8988T (cell line): ENCODE measurements at regions not wholly inside any gene's neighbourhood (a gene's known extent, or its start where the extent isn't known, plus 50 kb on each side); places are given as distances from the start of the nearest gene placed in this dataset.
"Not testable (repeated sequence)": the region's sequence is repeated elsewhere in the genome, so short reads cannot be mapped to it uniquely, and the experiment has no call there.

Experiments
- DNase-seq: peaks from one replicate; pipeline ENCODE4 v3.0.0; 2011

GRCh38 chr2:87633287-87633963 is 114.5 kb upstream of the PLGLB2 start:
- DNase-seq, result not testable (repeated sequence)

DNA sequence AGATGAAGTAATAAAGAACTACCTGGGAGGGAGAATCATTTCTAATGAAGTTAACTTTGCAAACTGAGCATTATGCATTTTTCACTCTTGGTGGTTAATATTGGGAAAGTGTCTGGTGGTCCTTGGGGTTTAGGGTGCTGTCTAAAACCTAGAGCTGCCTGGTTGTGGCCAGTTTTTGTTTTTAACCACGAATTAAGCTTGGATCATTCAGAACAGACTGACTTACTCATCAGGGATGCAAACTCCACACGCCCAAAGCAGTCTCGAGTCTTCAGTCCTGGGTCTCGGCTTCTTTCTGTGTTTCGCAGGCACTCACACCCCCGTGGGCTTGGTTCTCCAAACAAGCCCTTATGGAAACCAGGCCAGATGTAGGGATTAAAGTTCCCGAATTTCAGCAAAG is 113.8 kb upstream of the PLGLB2 start:
- DNase-seq, result not testable (repeated sequence)

GRCh38 chr2:87634971-87635650 is 112.8 kb upstream of the PLGLB2 start:
- not testable (repeated sequence) for DNase-seq

DNA sequence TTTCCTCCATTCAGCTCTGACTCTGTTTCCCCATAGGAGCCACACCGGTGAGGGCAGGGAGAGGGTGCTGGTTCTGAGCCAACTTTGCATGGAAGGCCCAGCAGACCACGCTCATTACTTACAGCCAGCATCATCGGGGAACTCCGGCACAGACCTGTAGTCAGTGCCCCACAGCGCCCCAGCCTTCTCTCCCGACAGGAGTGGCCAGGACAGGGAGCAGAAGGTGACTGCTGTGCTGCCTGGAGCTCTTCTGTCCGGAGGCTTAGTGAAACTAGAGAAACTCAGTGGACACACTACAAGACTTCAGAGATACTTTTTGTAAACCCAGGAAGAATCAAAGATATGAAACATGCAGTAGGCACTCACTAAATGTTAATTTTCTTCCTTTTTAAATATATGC is 111.6 kb upstream of the PLGLB2 start:
- not testable (repeated sequence) for DNase-seq

DNA sequence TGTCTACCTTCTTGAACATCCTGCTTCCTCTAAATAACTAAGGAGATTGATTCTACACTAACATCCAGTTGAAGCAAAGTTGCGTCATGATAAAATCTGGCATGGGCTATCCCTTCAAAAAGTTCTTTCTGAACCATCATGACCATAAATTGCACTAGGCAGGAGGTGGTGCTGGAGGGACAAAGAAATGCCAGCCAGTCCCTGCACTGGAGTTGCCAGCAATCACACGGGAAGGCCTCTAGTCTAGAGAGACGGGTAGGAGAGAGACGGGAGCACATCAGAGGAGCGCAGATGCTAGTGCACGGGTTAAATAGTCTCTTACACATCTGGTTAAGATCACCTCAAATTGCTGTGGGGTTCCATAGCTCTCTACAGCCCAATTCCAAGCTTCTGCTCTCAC is 111.2 kb upstream of the PLGLB2 start:
- DNase-seq, result not testable (repeated sequence)

DNA sequence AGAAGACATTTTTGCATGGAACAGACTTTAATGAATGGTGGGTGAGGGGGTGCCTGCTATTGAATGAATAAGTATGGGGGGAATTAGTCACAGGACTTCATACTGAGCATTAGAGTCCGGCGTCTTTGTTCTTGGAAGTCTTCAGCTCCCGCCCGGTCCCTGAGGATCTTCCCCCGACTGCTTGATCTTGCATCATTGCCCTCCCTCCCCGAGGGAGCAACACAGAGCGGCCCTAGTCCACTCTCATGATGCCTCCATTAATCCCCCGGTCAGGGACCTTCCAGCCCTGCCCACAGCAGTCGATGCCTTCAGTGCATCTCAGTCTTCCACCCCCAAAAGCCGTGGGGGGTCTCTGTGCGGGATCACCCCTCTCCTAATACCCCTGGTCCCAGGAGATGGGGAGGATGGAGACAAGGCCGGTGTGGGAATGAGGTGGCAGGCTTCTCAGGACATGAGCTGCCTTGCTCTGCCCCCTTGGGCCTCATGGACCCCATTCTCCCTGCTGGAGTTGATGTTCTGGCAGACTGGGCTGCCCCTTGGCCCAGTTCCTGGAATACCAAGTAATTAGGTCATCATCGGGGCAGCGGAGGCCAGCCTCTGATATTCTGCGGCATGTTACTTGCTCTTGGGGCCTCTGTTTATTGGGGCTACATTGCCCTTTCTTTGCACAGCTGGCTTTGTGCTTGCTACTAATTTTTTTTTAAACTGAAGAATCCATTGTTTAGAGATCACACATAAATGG is 110.5 kb upstream of the PLGLB2 start:
- not testable (repeated sequence) for DNase-seq

DNA sequence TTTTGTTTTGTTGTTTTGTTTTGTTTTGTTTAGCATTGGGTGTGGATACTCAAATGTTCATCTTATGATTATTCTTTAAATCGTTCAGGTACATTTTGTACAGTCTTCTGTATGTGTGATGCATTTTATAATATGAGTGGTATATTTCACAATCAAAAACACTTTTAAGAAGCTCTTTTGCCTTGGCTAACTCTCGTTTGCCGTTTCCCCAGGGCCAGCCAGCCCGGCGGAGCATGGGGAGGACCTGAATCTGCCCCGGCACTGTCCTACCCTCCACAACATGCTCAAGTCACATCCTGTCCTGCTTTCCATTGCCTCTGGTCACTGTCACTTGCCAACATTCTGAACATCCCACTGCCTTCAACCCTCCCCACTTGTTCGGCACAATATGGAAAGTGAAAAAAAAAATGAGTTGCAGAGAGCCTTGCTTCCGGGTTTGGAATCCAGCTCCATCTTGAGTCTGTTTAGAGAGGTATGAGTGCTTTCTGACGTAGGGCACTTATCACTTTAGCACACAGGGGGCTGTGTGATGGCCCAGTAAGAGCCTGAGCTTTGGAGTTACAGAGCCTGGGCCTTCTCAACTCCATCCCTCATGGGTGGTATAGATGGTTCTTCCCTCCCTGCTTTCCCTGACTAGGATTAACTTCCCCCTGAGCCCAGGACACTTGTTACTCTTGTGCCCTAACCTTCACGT is 109.6 kb upstream of the PLGLB2 start:
- not testable (repeated sequence) for DNase-seq

DNA sequence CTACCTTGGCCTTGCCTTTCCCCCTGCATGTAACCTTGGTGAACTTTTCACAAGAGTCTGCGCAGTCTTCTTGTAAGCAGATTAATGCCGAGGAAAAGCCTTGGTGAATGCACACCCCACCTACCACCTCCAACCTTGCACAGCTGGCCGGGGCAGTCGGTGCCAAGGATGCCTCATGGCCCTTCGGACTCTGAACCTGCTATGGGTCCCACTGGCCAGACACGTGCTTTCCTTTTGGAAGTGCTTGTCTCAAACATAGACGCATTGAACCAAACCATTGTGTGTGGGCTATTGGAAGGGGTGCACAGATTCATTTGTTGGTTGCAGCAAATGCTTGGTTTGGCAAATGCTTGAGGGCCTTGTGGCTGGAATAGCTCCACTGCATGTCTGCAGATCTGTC is 109.0 kb upstream of the PLGLB2 start:
- not testable (repeated sequence) for DNase-seq

DNA sequence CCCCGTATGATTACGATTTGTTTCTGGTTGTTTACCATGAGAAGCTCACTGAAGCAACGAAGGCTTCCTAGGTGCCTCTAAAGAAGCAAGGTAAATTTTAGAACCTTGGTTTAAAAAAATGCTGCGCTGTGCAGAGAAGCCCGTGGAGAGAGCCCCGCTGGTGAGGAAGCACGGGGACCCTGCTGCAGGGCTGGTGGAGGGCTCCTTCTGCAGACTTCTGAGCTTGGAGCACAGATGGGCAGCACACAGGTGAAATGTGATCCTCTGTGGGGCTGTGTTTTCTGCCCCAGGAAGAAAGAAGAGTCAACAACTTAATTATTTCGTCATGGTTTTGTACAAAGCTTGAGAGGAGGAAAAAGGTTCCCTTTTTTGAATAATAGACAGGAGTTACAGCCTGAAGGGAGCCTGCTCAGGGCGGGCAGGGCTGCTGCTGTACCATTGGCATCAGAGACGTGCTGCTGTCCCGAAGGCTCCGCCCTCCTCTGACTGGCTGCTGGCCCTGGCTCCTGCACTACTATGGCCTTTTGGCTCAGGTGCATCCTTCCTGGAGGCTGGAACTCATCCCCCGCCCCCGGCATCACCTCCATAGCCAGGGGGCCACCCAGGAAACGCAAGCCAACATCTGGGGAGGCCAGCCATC is 108.0 kb upstream of the PLGLB2 start:
- DNase-seq, result not testable (repeated sequence)

DNA sequence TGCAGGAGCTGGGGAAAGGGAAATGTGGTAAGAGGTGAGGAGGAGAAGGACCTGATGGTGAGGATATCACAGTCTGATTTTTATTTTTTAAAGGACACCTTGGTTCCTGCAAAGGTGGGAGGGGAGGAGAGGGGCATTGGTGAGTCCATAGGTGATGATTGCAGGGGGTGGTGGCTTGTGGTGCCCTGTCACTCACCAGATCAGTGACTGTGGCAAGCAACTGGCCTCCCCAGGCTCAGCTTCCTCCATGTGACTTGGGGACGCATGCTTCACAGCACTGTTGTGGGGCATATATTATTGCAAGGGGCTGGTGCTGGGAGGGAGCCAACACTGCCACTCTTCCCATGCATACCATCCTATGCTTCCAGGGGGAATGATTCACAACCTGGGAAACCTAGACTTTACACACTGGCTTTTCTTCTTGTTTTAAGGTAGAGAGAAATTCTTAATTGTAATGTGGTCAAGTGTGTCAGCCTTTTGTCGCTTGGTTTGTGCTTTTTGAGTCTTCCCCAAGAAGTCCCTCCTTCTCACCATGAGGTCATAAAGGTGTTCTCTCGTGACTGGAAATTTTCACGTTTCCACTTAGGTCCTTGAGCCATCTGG is 106.8 kb upstream of the PLGLB2 start:
- DNase-seq, result not testable (repeated sequence)

- DNase-seq, result not testable (repeated sequence)
Measured at GRCh38 chr2:87643165-87643564, 104.7 kb upstream of the PLGLB2 start.

DNA sequence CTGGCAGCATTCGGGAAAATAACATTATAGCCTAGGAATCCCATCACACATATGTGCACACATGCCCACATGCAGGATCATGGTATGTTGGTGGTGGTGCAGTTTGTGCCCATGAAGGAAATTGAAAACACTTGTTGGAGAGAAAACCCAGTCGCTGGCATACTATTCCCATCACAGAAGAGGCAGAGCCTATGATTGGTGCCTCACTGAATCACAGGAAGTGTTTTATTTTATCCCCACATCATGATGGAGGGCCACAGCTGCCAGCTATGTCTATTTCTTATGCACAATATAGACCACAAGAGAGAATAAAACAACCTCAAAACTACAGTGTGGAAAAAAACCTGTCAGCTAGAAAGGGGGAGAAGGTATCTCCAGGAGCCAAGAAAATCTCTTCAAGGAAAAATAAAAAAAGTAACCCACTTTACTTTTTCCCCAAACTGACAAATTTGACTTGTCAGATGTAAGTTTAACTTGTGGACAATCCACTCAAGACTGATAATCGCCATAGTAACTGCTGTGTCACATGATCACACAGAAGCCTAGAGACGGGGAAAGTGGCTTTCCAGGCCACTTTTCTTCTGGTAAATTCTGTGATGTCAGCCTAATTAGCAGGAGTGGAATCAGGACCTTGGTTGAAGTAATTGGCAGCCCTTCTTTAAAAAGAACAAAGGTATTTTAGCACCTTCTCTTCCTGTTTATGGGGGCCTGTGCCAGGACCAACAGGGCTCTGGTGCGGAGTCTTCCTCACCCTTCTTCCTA is 100.0 kb upstream of the PLGLB2 start:
- not testable (repeated sequence) for DNase-seq

DNA sequence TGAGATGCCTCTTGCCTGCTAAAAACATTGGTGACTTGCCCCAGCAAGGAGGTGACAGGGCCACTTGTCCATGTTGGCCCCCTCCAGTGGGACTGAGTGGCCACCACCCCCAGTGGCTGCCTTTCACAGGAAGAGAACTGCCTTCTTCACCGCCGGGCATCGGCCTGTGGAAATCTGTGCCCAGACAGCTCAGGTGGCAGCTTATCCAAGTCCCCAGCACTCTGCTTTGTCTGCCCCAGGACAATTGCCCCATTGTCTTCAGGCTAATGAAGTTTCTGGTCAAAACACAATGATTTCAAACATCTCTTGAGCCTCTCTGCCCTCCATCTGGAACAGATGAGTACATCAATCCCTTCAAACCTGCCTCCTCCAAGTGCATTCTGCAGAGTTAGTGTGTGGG is 99.1 kb upstream of the PLGLB2 start:
- DNase-seq, result not testable (repeated sequence)

DNA sequence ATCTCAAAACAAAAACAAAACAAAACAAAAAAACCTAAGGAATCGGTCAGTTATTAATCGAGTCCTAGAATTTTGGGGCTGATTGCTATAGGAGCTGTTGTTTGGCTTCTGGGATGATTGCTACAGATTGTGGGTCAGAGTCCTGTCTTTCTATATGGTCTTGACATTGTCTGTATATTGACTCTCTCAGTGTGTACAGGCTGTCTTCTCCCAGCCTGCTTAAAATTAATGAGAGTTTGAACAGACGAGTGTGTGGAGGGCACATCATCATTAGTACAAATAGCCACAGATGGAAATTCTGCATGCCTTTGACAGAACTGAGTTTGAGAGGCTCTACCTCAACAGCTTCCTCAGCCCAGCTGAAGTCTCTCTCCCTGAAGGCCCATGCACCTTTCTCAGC is 98.0 kb upstream of the PLGLB2 start:
- not testable (repeated sequence) for DNase-seq

GRCh38 chr2:87650837-87651236 is 97.0 kb upstream of the PLGLB2 start:
- not testable (repeated sequence) for DNase-seq

- DNase-seq, result not testable (repeated sequence)
Measured at GRCh38 chr2:87651589-87651988, 96.3 kb upstream of the PLGLB2 start.

GRCh38 chr2:87653373-87653772 is 94.5 kb upstream of the PLGLB2 start:
- DNase-seq, result not testable (repeated sequence)

DNA sequence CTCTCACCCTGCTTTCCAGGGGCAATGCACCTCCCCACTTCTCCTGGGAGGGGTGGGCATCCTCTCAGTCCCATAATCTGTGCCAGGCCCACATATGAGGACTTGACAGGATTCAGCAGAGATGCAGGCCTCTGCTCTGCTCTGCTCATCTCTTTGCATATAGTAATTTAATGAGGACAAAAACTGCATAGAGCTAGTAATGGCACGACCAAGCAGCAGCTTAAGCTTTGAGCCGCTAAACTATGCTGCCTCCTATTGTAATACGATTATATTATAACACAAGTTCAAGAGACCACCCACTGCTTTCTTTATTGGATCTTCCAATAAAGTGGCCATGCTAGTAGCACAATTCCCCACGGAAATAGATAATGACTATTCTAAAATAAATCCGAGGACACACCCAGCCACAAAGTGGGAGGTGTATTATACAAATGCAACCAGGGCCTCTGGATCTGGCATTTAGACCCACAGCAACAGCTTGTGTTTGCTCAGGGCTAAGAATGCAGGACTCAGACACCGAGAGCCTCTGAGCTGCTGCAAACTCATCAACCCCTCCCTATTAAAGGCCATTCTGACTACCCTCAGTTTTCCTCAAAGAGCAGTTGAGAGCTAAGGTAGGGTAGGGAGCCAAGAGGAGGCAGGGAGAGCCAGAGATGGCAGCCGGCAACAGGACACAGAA is 93.6 kb upstream of the PLGLB2 start:
- DNase-seq, result not testable (repeated sequence)

DNA sequence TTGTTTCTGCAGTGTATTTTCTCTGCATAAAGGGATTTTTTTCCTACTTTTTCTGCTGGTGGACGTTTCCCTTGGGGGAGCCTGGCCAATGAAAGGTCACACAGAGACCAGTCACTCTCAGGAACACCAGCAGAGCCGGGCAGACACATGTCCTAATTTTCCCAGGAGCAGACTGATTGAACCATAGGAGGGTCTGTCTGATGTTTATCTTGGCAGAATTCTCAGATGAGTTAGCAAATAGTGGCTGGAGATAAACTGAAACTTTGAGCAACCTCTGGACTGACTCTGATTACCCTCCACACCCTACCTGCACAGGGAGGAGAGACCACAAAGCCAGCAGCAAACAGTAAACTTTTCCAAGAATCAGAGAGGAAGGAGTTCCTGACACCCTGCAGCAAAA is 90.0 kb upstream of the PLGLB2 start:
- DNase-seq, result not testable (repeated sequence)

DNA sequence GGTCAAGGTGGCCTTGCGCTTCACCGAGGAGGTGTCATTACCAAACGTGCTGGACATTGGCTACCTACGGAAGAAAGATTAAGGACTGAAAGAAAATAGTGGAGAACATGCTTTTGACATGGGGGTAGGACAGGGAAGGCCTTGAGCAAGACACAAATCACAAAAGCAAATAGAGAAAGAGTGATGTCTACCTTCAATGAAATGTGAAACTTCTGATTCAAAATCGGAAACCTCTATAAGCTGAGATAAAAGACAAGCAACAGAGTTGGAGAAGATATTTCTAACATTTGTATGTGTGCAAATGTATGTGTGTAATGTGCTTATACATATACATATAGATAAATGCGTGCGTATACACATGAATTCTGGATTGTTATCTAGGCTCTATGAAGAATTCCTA is 89.5 kb upstream of the PLGLB2 start:
- not testable (repeated sequence) for DNase-seq

DNA sequence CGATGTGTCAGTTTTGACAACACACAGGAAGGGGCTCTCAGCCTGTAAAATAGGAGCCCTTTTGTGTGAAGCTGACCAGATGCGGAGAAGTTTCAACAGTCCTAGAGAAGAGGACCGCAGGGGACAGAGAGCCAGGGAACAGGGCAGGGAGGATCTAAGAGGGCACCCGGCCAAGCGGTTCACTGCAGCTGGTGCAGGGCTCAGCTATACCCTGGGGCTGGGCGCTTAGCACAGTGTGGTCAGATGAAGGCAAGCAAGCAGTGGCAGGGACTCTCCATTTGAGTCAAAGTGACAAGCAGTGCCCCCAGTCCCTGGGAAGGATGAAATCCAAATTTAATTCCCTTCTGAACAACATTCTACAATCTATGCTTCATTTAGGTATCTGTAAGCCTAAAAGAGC is 88.9 kb upstream of the PLGLB2 start:
- not testable (repeated sequence) for DNase-seq
